NCI-H510A treated with DMSO at 0.1 percent for 48 hours (cell line): ENCODE measurements at regions not wholly inside any gene's neighbourhood (a gene's known extent, or its start where the extent isn't known, plus 50 kb on each side); places are given as distances from the start of the nearest gene placed in this dataset.
"Not testable (repeated sequence)": the region's sequence is repeated elsewhere in the genome, so short reads cannot be mapped to it uniquely, and the experiment has no call there.

Source experiments
- DNase-seq: peaks from one replicate; lab custom pipeline; 2025; lab: John Stamatoyannopoulos, UW

DNA sequence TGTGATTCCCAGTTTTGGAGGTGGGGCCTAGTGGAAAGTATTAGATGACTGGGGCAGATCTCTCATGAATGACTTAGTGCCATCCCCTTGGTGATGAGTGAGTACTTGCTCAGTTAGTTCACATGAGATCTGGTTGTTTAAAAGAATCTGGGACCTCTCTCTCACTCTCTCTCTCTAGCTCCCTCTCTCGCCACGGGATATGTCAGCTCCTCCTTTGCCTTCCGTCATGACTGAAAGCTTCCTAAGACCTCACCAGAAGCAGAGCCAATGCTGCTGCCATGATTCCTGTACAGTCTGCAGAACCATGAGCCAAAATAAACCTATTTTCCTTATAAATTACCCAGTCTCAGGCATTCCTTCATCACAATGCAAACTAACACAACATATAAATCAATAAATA is 176.7 kb downstream of the PRELID2 start:
- no peak for DNase-seq

- DNase-seq, result not testable (repeated sequence)
Measured at GRCh38 chr5:145652700-145653099, 182.4 kb downstream of the PRELID2 start.

GRCh38 chr5:145647137-145647536 is 188.0 kb downstream of the PRELID2 start:
- not testable (repeated sequence) for DNase-seq

GRCh38 chr5:145643214-145643613 is 191.9 kb downstream of the PRELID2 start:
- not testable (repeated sequence) for DNase-seq

DNA sequence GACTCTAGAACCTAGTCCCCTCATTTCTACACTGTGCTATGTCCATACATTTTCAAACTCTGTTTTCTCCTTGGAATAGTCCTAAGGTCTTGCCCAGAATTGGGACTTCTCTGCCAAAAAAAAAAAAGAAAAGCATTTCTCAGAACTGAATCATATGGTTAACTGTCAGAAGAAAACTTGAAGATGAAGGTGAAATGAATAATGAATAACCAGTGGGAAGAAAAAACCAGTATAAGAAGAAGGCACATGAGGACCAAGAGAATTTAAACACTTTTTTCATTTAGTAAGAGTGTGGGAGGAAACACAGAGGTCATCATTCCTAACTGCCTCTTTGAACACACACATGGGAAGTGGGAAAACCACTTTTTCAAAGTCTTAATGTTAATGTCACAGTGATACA is 197.7 kb downstream of the PRELID2 start:
- DNase-seq, result no peak

- DNase-seq, result no peak
Measured at GRCh38 chr5:145636371-145636770, 198.8 kb downstream of the PRELID2 start.

DNA sequence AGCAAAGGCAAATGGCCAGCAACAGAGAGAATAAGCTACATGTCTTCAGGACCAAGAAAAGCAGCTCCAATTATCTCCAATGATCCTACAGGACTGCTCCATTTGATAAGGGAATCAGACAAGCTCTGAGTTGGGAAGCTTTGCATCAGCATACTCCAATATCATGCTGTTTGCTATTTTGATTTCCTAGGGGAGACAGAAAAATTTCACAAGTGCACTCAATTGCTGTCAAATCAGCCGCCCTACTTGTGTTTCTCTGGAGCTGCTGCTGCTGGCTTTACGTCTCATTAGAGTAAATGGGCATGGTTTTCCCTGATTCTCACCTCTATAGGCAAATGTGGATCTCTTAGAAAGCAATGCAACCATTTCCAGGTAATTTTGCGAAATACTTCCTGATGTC is 201.7 kb downstream of the PRELID2 start:
- DNase-seq, result no peak

GRCh38 chr5:145632701-145633100 is 202.4 kb downstream of the PRELID2 start:
- DNase-seq, result no peak

GRCh38 chr5:145629047-145629446 is 206.1 kb downstream of the PRELID2 start:
- DNase-seq, result no peak

DNA sequence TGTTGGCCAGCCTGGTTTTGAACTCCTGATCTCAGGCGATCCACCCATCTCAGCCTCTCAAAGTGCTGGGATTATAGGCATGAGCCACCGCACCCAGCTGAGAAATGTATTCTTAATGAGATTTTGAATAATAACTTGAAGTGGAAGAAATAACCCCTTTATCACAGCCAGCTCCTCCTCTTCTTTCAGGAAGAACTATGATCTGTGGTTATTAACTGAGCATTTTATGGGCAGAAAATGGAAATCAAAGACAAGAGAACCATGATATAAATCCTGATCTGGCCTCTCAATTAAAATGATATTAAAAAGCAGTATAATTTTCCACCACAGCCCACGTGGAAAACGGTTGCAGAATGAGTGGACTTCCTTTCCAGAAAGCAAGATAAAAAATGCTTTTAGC is 206.6 kb downstream of the PRELID2 start:
- no peak for DNase-seq

GRCh38 chr5:145619806-145620310 is 215.3 kb downstream of the PRELID2 start:
- DNase-seq, result no peak

DNA sequence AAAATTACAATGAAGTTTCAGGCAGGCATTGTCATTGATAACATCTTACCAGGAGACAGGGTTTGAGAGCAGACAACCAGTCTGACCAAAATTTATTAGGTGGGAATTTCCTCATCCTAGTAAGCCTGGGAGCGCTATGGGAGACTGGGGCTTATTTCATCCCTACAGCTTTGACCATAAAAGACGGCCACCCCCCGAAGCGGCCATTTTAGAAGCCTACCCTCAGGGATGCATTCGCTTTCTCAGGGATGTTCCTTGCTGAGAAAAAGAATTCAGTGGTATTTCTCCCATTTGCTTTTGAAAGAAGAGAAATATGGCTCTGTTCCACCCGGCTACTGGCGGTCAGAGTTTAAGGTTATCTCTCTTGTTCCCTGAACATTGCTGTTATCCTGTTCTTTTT is 218.4 kb downstream of the PRELID2 start:
- not testable (repeated sequence) for DNase-seq

- no peak for DNase-seq
Measured at GRCh38 chr5:145598983-145599382, 236.2 kb downstream of the PRELID2 start.

DNA sequence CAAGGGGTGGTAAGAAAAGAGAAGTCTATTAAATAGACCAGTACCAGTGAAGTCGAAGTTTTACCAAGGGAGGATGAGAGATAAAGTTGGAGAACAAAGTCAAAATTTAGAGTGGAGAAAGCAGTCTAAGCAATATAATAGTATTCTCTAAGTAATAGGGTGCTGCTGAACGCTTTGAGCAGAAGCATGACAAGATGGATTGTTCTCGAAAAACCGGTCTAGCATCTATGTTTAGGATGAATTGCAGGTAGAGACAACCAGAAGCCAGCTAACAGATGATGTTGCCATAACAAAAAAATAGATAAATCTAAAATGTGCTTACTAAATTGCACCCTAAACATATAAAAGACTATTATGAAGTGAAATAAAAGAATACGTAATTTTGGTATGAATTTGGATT is 237.0 kb downstream of the PRELID2 start:
- DNase-seq, result no peak

- DNase-seq, result no peak
Measured at GRCh38 chr5:145591578-145591977, 243.6 kb downstream of the PRELID2 start.

DNA sequence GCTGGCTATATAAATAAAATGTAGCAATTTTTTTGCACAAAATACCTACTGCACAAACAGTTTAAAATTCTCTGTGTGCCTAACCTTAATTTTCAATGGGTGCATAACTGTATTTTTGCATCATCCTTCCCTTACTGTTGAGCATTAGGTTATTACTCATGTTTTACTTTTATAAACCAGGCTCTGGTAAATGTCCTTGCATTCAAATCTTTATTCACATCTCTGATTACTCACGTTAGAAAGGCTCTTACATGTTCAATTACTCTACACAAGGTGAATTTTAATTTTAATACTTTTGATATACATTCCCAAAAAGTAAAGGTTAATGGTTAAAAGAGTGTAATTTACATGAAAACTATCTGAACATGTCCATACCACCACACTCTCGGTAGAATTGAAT is 246.1 kb downstream of the PRELID2 start:
- DNase-seq, result no peak

GRCh38 chr5:145588558-145588957 is 246.6 kb downstream of the PRELID2 start:
- no peak for DNase-seq

- no peak for DNase-seq
Measured at GRCh38 chr5:145588113-145588512, 247.0 kb downstream of the PRELID2 start.

GRCh38 chr5:145587710-145588109 is 247.4 kb downstream of the PRELID2 start:
- DNase-seq, result no peak

GRCh38 chr5:145587308-145587672 is 247.9 kb downstream of the PRELID2 start:
- DNase-seq, result no peak

GRCh38 chr5:145586661-145587307 is 248.4 kb downstream of the PRELID2 start:
- DNase-seq, result no peak

GRCh38 chr5:145585443-145586148 is 249.5 kb downstream of the PRELID2 start:
- no peak for DNase-seq

- no peak for DNase-seq
Measured at GRCh38 chr5:145579301-145579700, 255.8 kb downstream of the PRELID2 start.
